GM18873 (cell line): ENCODE measurements at regions not wholly inside any gene's neighbourhood (a gene's known extent, or its start where the extent isn't known, plus 50 kb on each side); places are given as distances from the start of the nearest gene placed in this dataset.

Experiments used
- ATAC-seq: cut with Tn5 transposase; IDR thresholded peaks from one replicate; pipeline ENCODE4 v1.9.1; 2021; ENCODE audit warnings: mild to moderate bottlenecking, moderate library complexity, moderate number of reproducible peaks; ENCODE audit not compliant: unreplicated experiment, low FRiP score

DNA sequence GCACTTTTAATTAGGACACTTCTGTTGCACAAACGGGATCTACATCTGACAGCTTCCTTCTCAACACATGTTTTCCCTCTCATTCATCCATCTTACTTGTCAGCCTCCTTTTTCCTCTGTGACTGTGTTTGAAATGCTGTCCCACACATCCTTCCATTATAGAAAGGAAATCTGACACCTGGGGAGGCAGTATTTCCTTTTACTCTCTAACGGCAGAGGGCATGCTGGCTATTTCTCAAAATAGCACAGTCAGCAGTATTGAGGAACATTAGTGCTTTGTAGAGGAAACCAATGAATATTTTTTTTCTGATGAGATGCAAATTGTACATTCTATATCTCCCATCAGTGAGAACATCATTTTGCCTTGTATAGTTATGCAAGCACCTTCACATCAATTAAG, 668.7 kb downstream of the SLC4A3 start:
- ATAC-seq = no peak

DNA sequence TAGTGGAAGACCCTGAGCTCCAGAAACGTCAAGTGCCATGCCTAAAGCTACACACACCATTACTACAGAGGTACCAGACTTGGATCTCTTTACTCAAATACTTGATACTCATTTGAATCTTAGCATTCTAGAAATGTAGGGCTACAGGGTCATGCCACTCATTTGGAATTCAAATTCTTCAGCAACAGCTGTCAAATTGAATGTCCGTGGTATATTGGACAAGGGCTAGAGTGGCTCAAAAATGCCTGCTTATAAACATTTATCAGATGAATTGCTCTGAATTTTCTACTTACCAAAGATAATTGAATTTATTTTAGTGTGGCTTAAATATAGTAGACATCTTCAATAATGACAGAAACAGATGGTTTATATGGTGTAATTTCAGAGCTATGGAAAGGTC, 669.7 kb downstream of the SLC4A3 start:
- ATAC-seq = no peak

DNA sequence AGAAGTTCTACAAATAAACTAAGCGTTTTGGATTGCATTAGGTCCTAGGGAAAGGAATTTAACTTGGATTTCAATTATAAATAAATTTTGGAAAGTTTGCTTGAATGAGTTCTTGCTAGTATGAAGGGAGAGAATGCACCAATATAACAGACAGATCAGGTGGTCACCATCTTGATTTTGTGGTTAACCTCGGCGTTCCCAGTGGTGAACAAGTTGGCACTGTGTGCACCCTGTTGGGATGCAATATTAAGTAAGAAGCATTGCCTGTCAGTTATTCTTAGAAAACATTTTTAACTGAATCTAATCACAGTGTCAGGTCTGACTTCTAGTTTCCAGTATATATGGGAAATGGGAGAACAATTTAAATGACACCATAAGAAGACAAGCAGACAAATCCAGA, 673.4 kb downstream of the SLC4A3 start:
- ATAC-seq = no peak

DNA sequence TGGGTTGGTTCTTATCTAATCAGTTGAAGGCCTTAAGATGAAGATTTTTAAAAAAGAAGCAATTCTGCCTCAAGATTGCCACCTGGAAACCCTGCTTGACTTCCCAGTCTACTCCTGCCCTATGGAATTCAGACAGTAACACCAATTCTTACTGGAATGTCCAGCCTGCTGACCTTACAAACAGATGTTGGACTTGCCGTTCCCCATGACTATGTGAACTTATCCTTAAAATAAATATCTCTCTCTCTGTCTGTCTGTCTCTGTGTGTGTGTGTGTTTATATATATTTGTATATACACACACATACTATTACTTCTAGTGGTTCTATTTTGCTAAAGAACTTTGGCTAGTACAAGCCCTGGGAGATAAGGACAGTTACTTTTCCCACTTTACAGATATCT, 675.3 kb downstream of the SLC4A3 start:
- no peak for ATAC-seq

DNA sequence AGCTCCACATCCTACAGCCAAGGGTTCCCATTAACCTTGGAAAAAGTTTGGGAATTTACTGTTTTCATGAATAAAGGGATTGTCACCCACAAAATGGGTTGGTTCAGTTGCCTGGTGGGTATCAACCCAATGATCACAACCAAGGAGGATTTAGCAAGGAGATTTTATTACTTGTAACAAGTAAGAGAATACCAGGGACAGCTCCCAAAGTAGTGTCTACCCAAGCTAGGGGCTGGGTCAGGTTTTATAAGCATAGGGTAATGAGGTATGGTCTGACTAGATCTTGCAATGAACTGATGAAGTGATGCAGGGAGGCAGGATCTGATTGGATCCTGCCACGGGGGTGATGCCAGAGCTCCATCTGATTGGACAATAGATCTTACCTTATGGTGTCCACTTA, 681.8 kb downstream of the SLC4A3 start:
- no peak for ATAC-seq

DNA sequence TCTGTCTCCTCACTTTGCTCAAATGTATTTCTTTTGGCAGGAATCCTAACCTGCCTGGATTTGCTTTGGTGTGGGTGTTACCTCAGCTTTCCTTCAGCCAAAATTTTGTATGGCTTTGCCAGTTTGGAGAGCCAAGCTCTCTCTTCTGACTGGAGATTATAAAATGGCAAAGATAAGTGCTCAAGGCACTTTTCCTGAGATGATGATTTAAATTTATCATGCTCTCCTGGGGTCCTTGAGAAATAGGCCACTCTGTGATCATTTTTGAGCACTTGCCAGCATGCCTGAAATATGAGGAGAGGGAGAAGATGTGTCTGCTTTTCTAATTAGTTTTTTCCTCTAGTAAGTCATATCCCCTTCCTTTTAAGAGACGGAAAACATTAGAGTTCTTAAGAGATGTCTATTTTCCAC, 683.0 kb downstream of the SLC4A3 start:
- ATAC-seq = no peak

DNA sequence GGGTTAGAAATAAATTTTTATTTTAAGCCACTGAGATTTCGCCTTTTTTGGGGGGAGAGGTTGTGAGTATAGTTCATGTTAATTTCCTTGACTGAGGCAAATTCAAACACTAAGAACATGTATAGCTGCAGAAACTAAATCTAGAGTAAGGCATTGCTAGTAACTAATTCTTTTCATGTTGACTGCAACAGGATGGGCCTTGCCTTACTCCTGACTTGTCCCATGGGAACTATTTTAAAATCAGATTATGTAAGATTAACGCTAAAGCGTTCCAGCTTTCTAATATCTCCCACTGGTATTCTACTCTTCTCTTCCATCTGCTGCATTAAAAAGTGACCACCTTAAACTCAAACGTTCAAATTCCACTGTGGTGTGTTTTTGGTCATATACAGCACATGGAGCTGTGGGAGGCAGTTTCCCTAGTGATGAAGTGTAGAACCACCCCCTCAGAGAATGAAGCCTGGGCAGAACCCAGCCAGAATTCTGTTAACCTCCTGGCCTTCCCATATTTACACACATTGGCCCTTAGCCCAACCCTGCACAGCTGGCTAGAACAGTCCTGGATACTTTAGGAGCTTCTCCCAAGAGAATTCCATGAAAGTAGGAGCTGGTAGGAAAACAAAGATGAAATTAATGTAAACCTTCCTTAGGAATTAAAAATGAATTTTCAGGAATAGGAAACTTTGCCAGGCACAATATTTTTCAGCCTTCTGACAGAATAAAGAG, 687.8 kb downstream of the SLC4A3 start:
- no peak for ATAC-seq

DNA sequence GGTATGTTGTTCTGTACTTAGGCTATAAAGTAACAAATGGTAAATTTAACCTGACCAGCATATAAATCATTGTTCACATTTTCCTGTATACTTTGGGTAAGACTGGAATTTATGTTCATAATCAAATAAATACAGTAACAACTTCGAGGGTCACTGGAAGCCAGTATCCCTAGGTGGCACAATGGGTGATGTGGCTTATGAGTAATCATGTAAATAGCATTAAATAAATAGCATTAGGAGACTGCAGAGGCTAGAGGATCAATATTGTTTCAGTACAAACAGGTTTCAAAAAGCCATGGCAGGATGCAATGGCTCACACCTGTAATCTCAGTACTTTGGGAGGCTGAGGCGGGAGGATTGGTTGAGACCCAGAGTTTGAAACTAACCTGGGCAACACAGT, 690.6 kb downstream of the SLC4A3 start:
- no peak for ATAC-seq

DNA sequence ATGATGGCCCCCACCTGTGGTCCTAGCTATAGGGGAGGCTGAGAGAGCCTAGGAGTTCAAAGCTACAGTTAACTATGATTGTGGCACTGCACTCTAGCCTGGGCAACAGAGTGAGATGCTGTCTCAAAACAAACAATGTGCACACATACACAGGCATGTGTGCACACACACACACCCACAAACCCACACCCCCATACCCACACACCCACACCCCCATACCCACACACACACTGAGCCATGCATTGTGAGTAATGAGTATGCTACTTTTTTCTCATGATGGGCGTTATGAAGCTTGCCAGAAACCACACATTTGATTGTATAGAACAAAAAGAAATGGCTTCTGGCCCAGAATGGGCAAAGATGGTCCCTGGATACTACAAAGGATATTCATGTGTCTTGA, 691.1 kb downstream of the SLC4A3 start:
- no peak for ATAC-seq

DNA sequence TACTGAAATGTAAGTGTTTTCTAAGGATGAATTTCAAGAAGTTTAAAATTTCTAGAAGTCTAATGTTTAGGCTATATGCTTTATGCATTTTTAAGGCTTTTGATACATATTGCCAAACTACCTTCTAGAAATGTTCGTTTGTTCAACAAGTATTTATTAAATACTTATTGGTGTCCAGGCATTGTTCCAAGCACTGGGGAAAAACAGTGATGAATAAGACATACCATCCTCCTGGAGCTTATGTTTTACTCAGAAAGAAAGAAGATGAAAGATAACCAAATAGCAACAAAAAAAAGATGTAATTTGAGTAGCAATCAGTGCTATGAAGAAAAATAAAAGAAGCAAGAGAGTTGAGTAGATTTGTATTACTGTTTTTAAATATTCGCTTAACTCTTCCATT, 692.9 kb downstream of the SLC4A3 start:
- no peak for ATAC-seq

DNA sequence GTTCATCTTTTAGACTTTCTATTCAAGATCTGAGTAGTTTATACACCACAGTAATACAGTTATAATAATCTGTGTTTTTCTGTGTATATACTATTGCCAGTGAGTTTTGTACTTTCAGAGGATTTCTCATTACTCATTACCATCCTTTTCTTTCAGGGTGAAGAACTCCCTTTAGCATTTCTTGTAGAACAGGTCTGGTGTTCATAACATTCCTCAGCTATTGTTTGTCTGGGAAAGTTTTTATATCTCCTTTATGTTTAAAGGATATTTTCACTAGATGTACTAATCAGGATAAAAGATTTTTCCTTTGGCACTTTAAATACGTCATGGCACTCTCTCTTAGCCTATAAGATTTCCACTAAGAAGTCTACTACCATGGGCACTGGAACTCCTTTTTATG, 705.5 kb downstream of the SLC4A3 start:
- no peak for ATAC-seq

DNA sequence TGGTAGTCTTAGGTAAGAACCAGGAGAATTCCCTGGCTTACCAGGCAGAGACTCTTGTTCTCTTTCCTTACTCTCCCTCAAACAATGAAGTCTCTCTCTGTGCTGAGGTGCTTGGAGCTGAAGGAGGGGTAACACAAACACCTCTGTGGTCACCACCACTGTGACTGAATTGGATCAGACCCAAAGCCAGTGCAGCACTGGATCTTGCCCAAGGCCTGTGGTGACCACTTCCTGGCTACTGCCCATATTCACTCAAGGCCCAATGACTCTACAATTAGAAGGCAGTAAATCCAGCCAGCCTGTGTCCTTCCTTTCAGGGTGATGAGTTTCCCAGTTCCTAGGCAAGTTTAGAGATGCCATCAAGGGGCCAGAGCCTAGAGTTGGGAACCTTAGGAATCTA, 706.8 kb downstream of the SLC4A3 start:
- ATAC-seq = no peak

DNA sequence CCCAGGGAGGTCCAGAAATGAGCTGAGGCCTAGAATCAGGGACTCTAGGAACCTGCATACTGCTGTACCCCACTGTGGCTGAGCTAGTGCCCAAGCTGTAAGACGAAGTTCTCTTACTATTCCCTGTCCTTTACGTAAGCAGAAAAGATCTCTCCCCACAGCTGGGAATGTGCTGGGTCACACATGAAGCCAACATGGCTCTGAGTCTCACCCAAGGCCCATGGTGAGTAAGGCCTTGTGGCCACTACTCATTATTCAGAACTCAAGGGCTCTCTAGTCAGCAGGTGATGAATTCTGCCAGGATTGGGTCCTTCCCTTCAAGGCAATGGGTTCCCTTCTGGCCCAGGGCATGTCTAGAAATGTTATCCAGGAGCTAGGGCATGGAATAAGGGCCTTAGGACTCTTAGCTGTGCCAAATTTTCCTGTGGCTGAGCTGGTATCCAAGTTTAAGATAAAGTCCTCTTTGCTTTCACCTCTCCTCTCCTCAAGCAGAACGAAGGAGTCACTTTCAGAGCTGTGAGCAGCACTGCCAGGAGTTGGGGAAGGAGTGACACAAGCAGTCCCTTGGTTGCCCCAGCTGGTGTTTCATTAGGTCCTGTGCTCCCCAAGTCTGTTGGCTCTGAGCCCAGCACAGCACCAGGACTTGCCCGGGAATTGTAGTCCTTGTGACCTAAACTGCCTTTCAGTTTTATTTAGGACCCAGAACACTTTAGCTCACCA, 707.6 kb downstream of the SLC4A3 start:
- no peak for ATAC-seq

DNA sequence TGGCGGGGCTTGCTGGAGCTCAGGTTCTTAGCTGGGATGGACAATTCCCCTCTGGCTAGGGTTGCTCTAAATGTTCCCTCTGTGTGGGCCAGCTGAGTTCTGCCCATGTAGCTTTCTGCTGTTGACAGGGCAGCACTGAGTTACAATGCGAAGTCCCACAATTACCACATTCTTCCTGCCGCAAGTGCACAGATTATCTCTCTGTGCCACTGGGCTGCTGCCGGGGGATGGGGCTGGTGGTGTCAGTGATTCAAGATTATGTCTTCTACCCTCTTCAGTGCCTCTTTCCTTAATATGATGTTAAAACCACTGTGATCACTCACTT, 708.1 kb downstream of the SLC4A3 start:
- no peak for ATAC-seq

DNA sequence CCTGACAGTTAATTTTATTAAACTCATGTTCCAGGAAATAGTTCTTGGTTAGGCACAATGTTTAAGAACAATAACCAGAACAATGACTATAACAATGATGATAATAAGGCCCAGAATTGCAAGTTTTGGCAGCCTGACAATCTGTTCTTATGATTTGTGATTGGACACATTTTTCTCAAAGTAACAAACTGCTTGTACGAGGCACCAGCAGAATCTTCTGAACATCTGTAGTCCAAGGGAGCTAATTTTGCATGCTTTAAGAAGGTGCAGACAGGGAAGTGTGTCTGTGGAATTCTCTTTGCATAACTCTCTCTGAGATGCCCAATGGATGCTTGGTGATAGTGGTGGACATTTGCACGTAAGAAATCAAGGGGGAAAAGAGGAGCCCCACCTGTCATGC, 709.3 kb downstream of the SLC4A3 start:
- no peak for ATAC-seq

DNA sequence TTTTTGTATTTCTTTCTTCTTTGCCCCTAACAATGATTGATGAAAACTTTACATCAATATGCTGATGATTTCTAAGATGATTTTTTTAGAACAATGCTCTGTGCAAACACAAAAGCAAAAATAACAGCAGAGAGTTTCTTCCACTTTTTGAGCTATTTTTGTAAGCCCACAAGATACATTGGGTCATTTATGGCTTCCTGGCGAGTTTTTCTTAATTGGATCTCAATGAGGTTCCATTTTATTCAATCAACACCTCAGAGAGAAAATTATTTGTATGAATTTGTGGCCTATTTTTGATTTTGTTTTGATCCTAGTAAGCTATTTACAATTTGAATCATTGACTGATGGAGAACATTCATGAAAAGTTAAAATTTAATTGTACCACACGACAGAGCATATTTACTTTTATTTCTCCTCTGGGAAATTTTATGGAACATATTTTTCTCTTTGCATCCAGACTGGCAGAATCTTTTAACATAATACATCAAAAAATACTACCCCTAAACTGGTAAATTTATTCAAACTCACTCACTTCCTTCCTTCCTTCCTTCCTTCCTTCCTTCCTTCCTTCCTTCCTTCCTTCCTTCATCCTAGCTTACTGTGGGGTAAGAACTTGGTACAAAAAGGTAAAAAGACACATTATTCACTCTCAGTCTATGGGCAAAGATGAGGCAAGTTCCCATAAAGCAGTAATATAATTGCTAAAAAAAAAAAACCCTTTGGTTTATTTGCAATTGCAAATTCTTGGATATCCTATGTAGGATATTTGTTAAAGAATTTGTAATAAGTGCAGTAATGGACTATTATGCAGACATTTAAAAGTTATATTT, 710.4 kb downstream of the SLC4A3 start:
- ATAC-seq = no peak

DNA sequence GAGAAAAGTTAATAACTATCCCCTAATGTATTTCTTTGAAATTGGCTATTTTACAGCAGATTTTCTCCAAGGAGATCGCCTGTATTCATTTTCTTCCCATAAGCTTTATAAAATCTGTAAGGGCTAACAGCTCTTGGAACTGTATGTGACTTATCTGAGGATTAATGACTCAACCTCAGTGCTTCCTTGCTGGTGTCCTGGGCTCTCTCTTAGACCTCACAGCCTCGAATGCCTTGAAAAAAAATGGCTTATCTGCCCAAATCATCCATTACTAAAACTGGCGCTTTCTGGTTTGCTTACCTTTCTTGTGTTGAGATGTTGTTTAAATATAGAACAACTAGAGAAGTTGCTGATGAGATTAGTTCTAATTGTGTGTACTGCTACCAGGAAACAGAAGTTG, 713.6 kb downstream of the SLC4A3 start:
- ATAC-seq = no peak

DNA sequence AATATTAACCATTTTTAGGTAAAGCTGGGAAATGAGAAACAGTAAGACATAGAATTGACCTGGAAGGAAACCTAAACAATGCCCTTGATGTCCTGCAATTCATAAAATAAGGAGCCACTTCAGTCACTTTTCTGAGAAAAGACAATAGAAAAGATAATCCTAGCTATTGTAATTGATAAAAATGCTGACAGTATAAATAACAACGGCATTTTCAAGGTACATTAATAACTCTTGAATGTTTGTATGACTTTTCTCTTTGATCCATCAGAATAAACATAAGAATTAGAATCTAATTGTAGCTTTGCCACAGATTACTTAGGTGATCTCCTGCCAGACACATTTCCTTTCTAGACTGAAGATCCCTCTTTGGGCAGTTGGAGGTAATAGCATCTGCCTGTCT, 719.5 kb downstream of the SLC4A3 start:
- ATAC-seq = no peak

DNA sequence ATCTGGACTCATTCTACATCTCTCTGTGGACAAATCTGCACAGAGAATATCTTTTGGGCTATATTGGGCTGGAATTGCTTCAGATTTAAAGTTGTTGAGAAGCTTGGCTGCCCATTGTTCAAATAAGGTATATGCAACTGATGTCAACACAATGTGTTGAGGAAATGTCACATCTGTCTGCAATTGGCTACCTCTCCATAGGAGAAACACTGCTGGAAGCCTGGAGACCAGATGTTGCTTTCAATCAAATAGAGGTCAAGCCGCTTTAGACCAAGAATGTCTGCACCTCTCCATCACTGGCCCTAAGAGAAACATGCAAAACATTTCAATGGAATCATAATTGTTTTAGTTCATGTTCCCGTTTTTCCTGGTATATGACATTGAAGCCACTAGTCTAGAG, 720.2 kb downstream of the SLC4A3 start:
- no peak for ATAC-seq

DNA sequence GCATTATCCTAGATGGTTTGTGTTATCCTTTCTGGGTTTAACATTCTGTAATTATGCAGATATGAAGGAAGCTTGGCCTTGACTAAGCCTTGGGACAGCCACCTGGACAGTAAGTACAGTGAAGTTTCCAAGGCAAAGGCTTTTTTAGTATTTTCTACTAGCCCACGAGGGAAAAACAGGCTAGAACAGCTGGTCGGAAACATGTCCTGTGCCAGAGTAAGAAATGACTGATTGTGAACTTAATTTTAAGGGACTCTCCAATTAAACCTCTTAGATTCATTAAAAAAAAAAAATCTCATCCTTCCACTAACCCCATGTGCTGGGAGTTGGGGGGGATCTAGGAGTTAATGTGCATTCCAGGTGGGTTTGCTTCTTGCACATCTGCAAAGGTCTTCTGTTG, 720.8 kb downstream of the SLC4A3 start:
- ATAC-seq = no peak

DNA sequence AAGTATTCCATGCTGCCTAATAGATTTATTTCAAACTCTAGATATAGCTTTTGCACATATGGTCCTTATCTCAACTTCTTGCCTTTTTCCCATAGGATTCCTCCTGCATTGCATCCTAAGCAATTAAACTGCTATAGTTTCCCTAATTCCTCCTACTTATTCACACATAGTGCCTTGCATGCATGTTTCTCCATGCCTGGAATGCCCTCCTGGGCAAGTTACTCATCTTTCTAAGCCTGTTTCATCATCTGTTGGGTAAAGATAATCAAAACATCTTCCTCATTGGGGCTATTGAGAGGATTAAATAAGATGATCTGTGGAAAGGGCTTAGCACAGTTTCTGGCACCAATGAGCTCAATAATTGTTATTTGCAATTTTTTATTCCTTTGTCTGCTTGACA, 726.5 kb downstream of the SLC4A3 start:
- no peak for ATAC-seq

DNA sequence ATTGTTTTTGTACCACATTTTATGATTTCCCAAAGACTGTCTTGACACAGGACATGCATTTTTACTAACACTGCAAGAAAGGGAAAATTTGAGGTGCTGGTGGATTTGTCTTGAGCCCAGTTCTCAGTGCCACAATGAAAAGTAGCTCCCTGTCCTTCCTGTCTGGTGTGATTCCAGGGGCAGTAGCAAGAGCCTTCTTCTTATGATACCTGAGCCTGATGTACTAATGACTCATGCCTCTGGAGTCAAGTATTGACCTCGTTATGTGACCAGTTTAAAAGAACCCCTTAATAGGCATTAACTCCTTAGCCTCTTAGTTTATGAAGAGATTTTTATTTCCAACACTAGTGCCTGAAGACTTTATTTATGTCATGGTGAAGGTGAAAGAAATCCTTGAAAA, 728.6 kb downstream of the SLC4A3 start:
- ATAC-seq = no peak
